ENCODE measurements at regions not wholly inside any gene's neighbourhood (a gene's known extent, or its start where the extent isn't known, plus 50 kb on each side); places are given as distances from the start of the nearest gene placed in this dataset.
A peak's percentile ranks its signal among the peaks of the same experiment; 100 is the strongest.

DNA sequence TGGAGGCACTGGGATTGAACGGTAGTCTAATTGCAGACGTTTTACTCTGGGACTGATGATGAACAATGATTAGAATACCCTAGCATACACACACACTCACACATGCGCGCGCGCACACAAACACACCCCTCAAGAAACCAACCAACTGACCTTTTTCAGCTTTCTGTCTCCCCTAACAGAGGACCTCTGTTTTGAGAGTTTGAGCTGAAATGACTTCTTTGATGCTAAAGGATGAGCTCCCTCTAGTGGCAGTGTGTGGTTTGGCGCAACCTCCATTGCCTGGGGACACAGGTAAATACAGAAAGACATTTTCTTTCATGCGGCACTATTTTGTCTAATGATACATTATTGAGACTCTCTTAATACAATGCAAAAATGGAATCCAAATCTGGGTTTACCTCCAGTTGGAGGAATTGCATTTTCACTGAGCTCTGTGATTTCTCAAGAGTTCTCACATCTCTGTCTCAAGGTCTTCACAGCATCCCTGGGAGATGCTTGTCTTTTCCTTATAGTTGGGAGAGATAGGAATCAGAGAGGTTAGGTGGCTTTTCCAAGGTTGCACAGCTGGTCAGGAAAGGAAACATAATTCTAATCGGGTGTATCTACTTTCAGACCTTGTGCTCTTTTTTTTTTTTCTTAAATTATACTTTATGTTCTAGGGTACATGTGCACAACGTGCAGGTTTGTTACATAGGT is 187.5 kb downstream of the TMEM38B start:
- H3K4me1 ChIP-seq (ENCODE audit: insufficient read depth, low read length, poor library complexity, severe bottlenecking) = peaks cover 59% of the 10 kb centered on the region
- no peaks in the 10 kb centered on the region for H3K79me2 ChIP-seq (ENCODE audit: insufficient read depth, low read length)
- no peak overlapping the region for H3K9ac ChIP-seq (ENCODE audit: low read depth, low read length, poor library complexity, severe bottlenecking)
- no peaks in the 10 kb centered on the region for H3K9me2 ChIP-seq (replicated peaks; ENCODE audit: low read depth, low read length)
- H3K27me3 ChIP-seq (ENCODE audit: insufficient read depth, low read length, poor library complexity, severe bottlenecking) = no peaks in the 10 kb centered on the region
- TF ChIP-seq, protein P1, sequence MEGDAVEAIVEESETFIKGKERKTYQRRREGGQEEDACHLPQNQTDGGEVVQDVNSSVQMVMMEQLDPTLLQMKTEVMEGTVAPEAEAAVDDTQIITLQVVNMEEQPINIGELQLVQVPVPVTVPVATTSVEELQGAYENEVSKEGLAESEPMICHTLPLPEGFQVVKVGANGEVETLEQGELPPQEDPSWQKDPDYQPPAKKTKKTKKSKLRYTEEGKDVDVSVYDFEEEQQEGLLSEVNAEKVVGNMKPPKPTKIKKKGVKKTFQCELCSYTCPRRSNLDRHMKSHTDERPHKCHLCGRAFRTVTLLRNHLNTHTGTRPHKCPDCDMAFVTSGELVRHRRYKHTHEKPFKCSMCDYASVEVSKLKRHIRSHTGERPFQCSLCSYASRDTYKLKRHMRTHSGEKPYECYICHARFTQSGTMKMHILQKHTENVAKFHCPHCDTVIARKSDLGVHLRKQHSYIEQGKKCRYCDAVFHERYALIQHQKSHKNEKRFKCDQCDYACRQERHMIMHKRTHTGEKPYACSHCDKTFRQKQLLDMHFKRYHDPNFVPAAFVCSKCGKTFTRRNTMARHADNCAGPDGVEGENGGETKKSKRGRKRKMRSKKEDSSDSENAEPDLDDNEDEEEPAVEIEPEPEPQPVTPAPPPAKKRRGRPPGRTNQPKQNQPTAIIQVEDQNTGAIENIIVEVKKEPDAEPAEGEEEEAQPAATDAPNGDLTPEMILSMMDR (conservative IDR thresholded peaks at IDR 0.05; ENCODE audit: low read length) = peak; percentile 98
- TF ChIP-seq EZH2phosphoT487 (IDR thresholded peaks at IDR 0.05; ENCODE audit: borderline replicate concordance) = no peak
- H4K20me1 ChIP-seq (ENCODE audit: insufficient read depth, low read length, poor library complexity, severe bottlenecking) = no peaks in the 10 kb centered on the region
- no peaks in the 10 kb centered on the region for H3K9me3 ChIP-seq (ENCODE audit: insufficient read depth, low read depth, low read length)
- 0 out of 2 replicates have a peak overlapping the region, but pooled peaks have one; percentile 4 for H2AFZ ChIP-seq (ENCODE audit: low read length)
- no peak overlapping the region for H3K4me2 ChIP-seq (ENCODE audit: low read depth, low read length, poor library complexity, severe bottlenecking)
- no peaks in the 10 kb centered on the region for H3F3A ChIP-seq (ENCODE audit: low read depth)
- no peak overlapping the region for H3K4me3 ChIP-seq (ENCODE audit: low read length, poor library complexity, severe bottlenecking)
- no peaks in the 10 kb centered on the region for H3K36me3 ChIP-seq (ENCODE audit: insufficient read depth, low read length)

- Histone ChIP-seq H3F3A (ENCODE audit: low read depth) (no peaks in the 10 kb centered on the region), H3K4me2 (ENCODE audit: low read depth, low read length, poor library complexity, severe bottlenecking) (peak overlapping the region; percentile 70), H3K9me2 (replicated peaks; ENCODE audit: low read depth, low read length) (no peaks in the 10 kb centered on the region), H3K9ac (ENCODE audit: low read depth, low read length, poor library complexity, severe bottlenecking) (peak overlapping the region; percentile 43), H3K9me3 (ENCODE audit: insufficient read depth, low read depth, low read length) (no peaks in the 10 kb centered on the region), H4K20me1 (ENCODE audit: insufficient read depth, low read length, poor library complexity, severe bottlenecking) (no peaks in the 10 kb centered on the region), H3K27me3 (ENCODE audit: insufficient read depth, low read length, poor library complexity, severe bottlenecking) (no peaks in the 10 kb centered on the region), H2AFZ (ENCODE audit: low read length) (peak overlapping the region; percentile 13; the same call in 1 of the 2 replicates), H3K36me3 (ENCODE audit: insufficient read depth, low read length) (no peaks in the 10 kb centered on the region), H3K4me3 (ENCODE audit: low read length, poor library complexity, severe bottlenecking) (peak overlapping the region; percentile 59), H3K4me1 (ENCODE audit: insufficient read depth, low read length, poor library complexity, severe bottlenecking) (peaks cover 62% of the 10 kb centered on the region), H3K79me2 (ENCODE audit: insufficient read depth, low read length) (no peaks in the 10 kb centered on the region)
- TF ChIP-seq, protein P1 (conservative IDR thresholded peaks at IDR 0.05; ENCODE audit: low read length) = no peak
- TF ChIP-seq EZH2phosphoT487 (IDR thresholded peaks at IDR 0.05; ENCODE audit: borderline replicate concordance) = no peak
Measured at GRCh38 chr9:105883847-105884246, 189.5 kb downstream of the TMEM38B start.

DNA sequence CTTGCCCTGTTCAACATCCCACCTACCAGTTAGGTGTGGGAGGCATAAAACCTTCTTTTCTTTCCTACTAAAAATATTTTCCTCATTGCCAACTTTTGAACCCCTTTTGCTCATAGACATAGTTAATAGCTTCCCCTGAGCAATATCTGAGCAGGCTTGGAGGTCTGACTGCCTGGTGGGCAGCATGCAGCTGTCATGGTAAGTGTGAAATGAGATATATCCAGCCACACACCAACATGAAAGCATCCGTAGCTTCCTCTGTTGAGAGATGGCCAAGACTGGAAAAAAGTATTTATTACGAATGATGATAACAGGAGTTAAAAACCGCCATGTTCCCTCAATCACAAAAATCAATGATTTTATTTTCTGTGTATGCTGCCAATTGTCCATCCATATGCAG is 190.1 kb downstream of the TMEM38B start:
- H3F3A ChIP-seq (ENCODE audit: low read depth) = no peaks in the 10 kb centered on the region
- H3K4me2 ChIP-seq (ENCODE audit: low read depth, low read length, poor library complexity, severe bottlenecking) = peak overlapping the region; percentile 70
- H2AFZ ChIP-seq (ENCODE audit: low read length) = no peak overlapping the region
- H3K36me3 ChIP-seq (ENCODE audit: insufficient read depth, low read length) = no peaks in the 10 kb centered on the region
- no peaks in the 10 kb centered on the region for H3K9me3 ChIP-seq (ENCODE audit: insufficient read depth, low read depth, low read length)
- no peaks in the 10 kb centered on the region for H3K9me2 ChIP-seq (replicated peaks; ENCODE audit: low read depth, low read length)
- H3K27me3 ChIP-seq (ENCODE audit: insufficient read depth, low read length, poor library complexity, severe bottlenecking) = no peaks in the 10 kb centered on the region
- peaks cover 63% of the 10 kb centered on the region for H3K4me1 ChIP-seq (ENCODE audit: insufficient read depth, low read length, poor library complexity, severe bottlenecking)
- H3K9ac ChIP-seq (ENCODE audit: low read depth, low read length, poor library complexity, severe bottlenecking) = no peak overlapping the region
- H4K20me1 ChIP-seq (ENCODE audit: insufficient read depth, low read length, poor library complexity, severe bottlenecking) = no peaks in the 10 kb centered on the region
- H3K79me2 ChIP-seq (ENCODE audit: insufficient read depth, low read length) = no peaks in the 10 kb centered on the region
- peak overlapping the region; percentile 59 for H3K4me3 ChIP-seq (ENCODE audit: low read length, poor library complexity, severe bottlenecking)
- TF ChIP-seq EZH2phosphoT487 (IDR thresholded peaks at IDR 0.05; ENCODE audit: borderline replicate concordance) = no peak
- TF ChIP-seq, protein P1 (conservative IDR thresholded peaks at IDR 0.05; ENCODE audit: low read length) = no peak

Data from Loucy (cell line).